GM08714 (cell line): ENCODE measurements at regions not wholly inside any gene's neighbourhood (a gene's known extent, or its start where the extent isn't known, plus 50 kb on each side); places are given as distances from the start of the nearest gene placed in this dataset.
A peak's percentile ranks its signal among the peaks of the same experiment; 100 is the strongest.
"Not testable (repeated sequence)": the region's sequence is repeated elsewhere in the genome, so short reads cannot be mapped to it uniquely, and the experiment has no call there.

Experiments
- H3K4me3 ChIP-seq: fragments of 200-500 bp; sonication (Bioruptor generic); 2 replicates; pipeline ENCODE4 v1.5.1; 2014; ENCODE audit warnings: mild to moderate bottlenecking, low read length, inconsistent platforms
- ZNF274 ChIP-seq: IDR thresholded peaks from 2 replicates; pipeline ENCODE4 v1.6.1; 2012; ENCODE audit warnings: mild to moderate bottlenecking, low read depth, low read length

DNA sequence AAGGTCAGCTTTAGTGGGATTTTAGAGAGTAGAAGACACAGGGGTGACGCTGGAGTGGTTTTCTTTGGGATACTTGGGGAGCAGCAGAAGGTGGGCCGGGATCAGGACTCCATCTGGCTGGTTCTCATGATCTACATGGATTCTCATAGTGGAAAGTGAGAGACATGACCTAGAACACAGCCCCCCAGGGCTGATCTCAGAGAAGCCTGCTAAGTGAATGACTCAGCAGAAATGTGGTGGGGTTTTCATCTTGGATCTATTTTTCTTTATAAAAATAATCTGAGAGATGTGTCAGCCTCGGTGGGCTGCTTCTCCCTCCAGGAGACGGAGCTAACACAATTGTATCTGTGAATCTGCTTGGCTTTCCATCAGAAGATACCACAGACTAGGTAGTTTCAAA lies 484.4 kb downstream of the TMEM121 start:
- no peak for TF ChIP-seq ZNF274
- no peak overlapping the region for H3K4me3 ChIP-seq

DNA sequence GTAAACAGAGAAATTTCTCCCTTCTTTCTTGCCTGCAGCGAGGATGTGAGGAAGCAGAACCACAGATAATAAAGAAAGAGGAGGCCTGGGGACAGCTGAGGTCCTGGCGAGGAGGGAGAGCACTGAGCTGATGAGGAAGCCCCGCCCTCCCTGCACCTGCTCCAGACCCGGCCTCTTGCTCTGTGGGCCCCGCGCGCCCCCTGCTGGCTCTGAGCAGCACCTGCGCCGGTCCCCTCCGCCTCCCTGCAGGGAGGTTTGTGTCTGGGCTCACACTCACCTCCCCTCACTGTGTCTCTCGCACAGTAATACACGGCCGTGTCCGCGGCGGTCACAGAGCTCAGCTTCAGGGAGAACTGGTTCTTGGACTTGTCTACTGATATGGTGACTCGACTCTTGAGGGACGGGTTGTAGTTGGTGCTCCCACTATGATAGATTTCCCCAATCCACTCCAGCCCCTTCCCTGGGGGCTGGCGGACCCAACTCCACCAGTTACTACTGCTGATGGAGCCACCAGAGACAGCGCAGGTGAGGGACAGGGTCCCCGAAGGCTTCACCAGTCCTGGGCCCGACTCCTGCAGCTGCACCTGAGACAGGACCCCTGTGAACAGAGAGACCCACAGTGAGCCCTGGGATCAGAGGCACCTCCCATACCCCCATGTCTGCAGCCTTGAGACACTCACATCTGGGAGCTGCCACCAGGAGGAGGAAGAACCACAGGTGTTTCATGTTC lies 485.4 kb downstream of the TMEM121 start:
- H3K4me3 ChIP-seq: not testable (repeated sequence)

DNA sequence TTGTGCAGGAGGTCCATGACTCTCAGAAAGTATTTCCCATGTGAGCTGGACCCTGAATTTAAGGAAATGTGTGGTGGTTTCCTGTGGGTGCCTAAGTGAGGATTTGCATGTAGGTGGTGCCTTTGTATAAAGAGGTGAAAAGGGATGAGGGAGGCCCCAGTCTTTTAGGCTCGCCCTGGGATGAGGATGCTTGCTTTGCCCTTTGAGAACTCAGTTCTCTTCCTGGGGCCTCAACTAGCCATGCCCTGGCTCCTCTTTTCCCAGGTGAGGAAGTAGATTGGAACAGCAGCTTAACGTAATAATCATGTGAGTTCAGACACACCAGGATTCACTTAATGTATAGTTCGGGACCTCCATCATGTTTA lies 486.0 kb downstream of the TMEM121 start:
- H3K4me3 ChIP-seq: not testable (repeated sequence)

DNA sequence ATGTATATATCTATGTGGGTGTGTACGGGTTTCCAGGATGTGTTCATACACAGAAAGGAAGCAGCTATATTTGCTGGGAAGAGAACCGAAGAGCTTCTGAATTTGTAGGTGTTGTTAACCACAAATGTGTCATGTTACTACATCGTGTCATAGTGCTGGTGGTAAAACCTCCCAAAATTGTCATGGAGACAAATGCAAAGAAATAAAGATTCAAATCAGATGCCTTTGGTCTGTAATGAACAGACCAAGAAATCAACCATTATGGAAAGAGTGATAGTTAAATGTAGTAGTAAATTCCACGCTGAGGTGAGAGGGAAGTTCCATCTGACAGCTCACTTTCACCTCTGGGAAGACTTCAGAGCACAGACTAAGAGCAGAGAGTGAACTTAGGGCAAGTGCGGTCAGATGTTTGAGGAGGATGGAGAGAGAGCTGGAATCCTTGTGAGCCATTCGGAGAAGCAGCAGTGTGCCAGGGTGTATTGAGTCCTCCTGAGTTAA lies 487.5 kb downstream of the TMEM121 start:
- TF ChIP-seq ZNF274: no peak
- H3K4me3 ChIP-seq: no peak overlapping the region

DNA sequence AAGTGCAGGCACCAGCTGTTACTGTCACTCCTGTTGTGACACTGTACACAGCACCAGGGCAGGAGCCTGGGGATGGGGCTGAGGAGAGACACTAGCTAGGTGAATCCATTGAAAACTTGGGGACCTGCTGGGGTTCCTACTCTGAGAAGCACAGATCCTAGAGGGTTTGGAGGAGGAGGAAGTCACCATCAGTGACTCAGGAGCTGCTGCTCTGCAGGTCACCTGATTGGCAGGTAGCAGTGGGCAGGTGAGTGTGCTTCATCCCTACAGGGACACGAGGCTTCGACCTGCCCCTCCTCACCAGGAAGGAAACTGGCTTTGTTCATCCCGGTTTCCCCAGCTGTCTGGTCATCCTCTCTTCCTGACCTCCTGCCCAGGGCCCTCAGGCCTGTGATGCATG lies 491.6 kb downstream of the TMEM121 start:
- not testable (repeated sequence) for H3K4me3 ChIP-seq

DNA sequence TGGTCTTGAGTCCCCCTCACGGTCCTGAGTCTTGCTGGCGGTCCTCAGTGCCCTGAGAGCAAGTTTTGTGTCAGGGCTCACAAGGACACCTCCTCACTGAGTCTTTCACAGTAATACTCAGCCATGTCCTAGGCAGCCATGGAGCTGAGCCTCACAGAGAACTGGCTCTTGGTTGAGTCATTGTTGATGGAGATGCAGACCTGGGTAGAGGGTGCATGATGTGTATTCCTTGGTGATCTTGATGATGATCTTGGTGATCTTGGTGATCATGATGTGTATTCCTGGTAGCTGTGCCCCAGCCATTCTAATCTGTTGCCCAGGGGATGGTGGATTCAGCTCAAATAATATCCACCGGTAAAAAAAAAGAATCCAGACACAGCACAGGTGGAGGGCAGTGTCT lies 495.4 kb downstream of the TMEM121 start:
- TF ChIP-seq ZNF274: no peak
- H3K4me3 ChIP-seq: no peak overlapping the region

DNA sequence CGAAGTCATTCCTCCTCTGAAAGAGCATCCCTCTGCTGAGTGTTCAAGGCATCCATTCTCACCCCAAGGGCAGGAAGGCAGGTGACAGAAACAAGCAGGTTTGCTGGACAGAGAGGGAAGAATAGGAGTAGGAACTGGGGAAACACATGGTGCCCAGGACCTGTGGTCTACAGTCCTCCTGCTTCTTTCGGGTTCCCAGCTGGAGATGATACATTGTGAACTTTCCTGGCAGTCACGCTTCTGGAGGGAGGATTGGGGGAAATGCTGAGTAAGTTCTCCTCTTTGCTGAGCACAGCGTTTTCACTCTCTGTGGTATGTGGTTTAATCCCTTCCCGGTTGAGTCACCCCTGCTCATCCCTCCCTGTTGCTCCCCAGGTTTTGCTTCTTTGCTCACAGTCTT lies 496.3 kb downstream of the TMEM121 start:
- not testable (repeated sequence) for H3K4me3 ChIP-seq

DNA sequence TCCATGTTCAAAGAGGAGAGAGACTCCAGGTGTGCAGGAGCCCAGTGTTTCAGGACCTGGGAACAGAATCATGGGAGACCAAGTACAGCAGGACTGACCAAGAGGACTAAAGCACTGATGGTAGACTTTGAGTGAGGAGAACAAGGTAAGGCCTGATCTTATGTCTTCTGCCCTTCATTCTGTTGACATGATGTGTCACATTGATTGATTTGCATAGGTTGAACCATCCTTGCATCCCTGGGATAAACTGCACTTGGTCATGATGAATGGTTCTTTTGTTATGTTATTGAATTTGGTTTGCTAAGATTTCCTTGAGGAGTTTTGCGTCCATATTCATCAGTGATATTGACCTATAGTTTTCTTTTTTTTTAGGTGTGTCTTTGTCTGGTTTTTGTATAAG lies 497.0 kb downstream of the TMEM121 start:
- H3K4me3 ChIP-seq: no peak overlapping the region
- TF ChIP-seq ZNF274: no peak

DNA sequence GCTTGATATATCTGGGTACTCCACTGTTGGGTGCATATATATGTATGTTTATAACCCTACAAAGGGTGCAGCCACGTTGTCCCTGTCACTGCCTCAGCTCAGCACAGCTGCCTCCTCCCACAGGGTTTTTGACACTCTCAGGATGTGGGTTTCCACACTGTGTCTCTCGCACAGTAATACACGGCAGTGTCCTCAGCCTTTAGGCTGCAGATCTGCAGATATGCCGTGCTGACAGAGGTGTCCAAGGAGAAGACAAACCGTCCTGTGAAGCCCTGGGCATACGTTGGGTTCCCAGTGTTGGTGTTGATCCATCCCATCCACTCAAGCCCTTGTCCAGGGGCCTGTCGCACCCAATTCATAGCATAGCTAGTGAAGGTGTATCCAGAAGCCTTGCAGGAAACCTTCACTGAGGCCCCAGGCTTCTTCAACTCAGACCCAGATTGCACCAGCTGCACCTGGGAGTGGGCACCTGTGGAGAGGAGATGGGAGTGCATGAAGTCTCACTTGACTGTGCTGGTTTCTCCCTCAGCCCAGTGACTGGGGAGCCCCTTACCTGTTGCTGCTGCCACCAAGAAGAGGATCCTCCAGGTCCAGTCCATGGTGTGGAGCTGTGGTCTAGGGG lies 498.7 kb downstream of the TMEM121 start:
- H3K4me3 ChIP-seq: no peak overlapping the region
- TF ChIP-seq ZNF274: no peak

DNA sequence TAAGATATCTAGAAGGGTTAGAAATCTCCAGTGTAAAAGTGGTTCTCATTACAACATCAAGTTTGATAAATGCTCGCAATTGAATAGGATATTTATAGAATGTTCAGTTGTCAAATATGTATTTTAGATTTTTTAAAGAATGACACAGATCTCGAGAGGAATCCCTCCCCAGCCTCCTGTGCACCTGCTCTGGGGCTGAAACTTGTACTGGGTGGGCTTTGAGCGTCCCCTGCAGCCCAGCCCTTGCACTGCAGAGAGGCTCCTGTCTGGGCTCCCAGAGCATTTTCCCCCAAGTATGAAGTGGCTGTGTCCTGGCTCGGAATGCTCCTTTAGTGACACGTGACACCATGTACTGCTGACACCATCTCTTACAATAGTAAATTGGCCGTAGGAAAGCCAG lies 499.6 kb downstream of the TMEM121 start:
- H3K4me3 ChIP-seq: no peak overlapping the region
- TF ChIP-seq ZNF274: no peak

DNA sequence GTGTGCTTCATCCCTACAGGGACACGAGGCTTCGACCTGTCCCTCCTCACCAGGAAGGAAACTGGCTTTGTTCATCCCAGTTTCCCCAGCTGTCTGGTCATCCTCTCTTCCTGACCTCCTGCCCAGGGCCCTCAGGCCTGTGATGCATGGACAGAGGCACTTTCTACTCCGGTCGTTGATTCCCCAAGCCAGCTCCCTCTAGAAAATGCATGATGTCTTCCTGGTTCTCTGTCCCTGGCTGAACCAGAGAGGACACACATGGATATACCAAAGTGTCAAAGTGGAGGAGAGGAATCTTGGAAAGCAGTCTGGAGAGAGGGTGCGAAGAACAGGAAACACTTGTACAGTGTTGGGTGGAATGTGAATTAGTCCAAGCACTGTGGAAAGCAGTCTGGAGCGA lies 501.4 kb downstream of the TMEM121 start:
- not testable (repeated sequence) for H3K4me3 ChIP-seq

DNA sequence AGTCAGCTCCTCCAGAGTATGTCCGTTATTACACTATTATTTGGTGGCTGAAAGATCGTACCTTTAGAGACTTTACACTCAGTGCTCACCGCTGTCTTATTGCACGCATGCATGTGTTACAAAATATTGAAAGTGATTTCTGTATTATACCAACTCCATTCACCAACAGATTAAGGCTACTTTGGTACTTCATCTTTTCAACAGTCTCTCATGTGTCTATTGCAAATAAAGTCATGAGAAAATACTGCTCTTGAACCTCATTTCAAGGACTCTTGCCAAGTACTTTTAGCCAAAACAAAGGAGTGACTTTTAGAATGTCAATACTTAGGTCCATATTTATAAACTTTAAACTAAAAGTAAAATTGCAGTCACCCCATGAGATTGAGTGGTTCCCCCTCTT lies 503.6 kb downstream of the TMEM121 start:
- no peak for TF ChIP-seq ZNF274
- no peak overlapping the region for H3K4me3 ChIP-seq

DNA sequence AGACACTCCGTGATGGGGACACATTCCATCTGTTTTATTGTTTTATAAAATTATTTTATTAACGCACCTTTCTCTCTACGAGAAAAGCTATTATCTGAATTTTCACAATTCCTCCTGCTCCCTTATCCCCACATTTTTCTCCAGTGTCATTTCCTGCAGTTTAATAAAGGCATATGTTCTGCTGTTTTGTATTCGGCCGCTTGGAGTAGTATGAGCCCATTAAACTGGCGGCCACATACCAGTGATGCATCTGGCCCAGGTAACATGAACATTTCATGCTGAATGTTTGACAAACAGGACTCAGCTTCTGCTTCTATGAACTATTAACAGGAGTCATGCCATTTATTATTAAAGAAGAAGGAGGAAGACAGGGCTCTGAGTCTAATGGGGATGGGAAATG lies 511.0 kb downstream of the TMEM121 start:
- H3K4me3 ChIP-seq: no peak overlapping the region
- no peak for TF ChIP-seq ZNF274

DNA sequence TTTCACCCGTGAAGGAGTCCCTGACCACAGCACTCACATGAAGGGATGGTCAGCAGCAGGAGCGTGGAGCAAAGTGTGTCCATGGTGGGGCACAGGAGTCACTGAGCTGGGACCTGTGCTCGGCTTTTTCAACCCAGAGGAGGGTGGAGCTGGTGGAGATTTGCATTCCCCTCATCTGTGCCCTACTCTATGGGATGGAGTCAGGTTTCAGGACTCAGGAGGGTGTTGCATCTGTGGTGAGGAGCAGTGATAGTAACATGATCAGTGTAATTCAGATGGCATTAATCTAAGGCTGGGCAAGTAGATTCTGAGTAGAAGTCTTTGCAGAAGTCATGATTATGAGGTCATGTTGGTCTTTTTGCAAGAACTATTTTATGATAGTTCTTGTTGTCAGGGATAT lies 511.9 kb downstream of the TMEM121 start:
- no peak overlapping the region for H3K4me3 ChIP-seq
- no peak for TF ChIP-seq ZNF274

DNA sequence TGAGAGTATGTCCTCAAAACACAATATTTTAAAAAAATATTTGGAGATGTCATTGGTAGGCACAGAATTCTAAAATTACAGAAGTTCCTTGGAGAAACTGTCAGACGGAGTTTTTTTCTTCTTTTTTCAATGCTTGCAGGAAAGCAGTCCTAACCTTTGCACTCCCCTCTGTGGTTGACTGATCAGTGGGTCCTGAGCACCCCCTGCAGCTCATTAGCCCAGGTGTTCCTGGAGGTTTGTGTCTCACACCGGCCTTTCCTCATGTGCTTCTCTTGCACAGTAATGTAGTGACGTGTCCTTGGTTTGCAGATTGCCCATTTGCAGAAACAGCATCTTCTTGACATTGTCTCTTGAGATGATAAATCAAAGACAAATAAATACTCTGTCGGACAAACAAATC lies 513.0 kb downstream of the TMEM121 start:
- TF ChIP-seq ZNF274: no peak
- no peak overlapping the region for H3K4me3 ChIP-seq

DNA sequence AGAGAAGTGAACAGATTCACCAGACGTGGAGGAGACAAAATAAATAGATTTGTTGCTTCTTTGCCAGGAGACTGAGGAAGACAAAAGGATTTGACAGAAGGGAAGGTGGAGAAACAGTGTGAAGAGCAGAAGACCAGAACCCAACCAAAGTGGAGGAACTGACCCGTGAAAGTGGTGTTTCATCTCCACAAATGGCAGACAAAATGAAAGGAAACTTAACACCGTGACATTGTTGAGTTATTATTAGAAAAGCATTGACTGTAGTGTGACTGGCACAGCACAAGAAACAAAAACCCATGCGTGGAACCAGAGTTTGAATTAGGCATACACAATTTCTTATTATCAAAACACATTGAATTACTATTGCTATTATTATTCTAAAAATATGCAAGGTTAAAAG lies 518.1 kb downstream of the TMEM121 start:
- H3K4me3 ChIP-seq: peak overlapping the region; percentile 13; the same call in 1 of the 2 replicates
- TF ChIP-seq ZNF274: no peak
